ENCODE measurements at regions not wholly inside any gene's neighbourhood (a gene's known extent, or its start where the extent isn't known, plus 50 kb on each side); places are given as distances from the start of the nearest gene placed in this dataset.

DNA sequence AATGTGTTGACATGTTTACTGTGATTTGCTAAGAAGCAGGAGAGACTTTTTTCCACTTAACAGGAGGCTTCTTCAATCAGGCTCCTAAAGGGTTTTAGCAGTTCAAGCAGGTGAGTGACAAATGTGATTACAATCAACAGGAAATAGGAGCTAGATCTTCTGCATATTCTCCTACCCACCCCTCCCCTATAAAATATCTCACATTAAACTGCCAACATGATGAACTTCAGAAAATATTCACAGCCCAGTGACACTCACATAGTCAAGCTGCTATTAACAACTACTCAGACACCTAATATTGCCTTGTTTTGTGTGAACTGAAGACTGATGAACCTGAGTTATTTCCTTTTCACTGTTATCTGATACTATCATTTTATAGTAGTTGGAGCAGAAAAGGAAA, 55.9 kb upstream of the ANTXR2 start:
- H3K27ac ChIP-seq, result no peak overlapping the region
- no peak for TF ChIP-seq CTCF (IDR thresholded peaks at IDR 0.05)
- H3K4me2 ChIP-seq (ENCODE audit: low read length), result no peak overlapping the region

GRCh38 chr4:80127870-80128419, 54.9 kb upstream of the ANTXR2 start:
- no peak overlapping the region for H3K4me2 ChIP-seq (ENCODE audit: low read length)
- no peak overlapping the region for H3K9ac ChIP-seq
- TF ChIP-seq CTCF (IDR thresholded peaks at IDR 0.05), result no peak
- H3K4me1 ChIP-seq, result no peaks in the 10 kb centered on the region
- no peak overlapping the region for H2AFZ ChIP-seq
- H3K4me3 ChIP-seq (ENCODE audit: low read depth, low read length), result no peak overlapping the region
- no peaks in the 10 kb centered on the region for H3K9me3 ChIP-seq (ENCODE audit: control insufficient read depth, low read length)
- H3K27ac ChIP-seq, result no peak overlapping the region
- H3K27me3 ChIP-seq (ENCODE audit: control insufficient read depth, insufficient read depth, low read length), result no peaks in the 10 kb centered on the region
- no peaks in the 10 kb centered on the region for H3K79me2 ChIP-seq
- no peaks in the 10 kb centered on the region for H3K36me3 ChIP-seq (ENCODE audit: control insufficient read depth, insufficient read depth, low read length)

More for the DNA sequence above, 55.9 kb upstream of the ANTXR2 start:
- Histone ChIP-seq H3K9me3 (ENCODE audit: control insufficient read depth, low read length) (no peaks in the 10 kb centered on the region), H3K4me3 (ENCODE audit: low read depth, low read length) (no peak overlapping the region), H2AFZ (no peak overlapping the region), H3K27me3 (ENCODE audit: control insufficient read depth, insufficient read depth, low read length) (no peaks in the 10 kb centered on the region), H3K79me2 (no peaks in the 10 kb centered on the region), H3K4me1 (no peaks in the 10 kb centered on the region), H3K9ac (no peak overlapping the region), H3K36me3 (ENCODE audit: control insufficient read depth, insufficient read depth, low read length) (no peaks in the 10 kb centered on the region)

DNA sequence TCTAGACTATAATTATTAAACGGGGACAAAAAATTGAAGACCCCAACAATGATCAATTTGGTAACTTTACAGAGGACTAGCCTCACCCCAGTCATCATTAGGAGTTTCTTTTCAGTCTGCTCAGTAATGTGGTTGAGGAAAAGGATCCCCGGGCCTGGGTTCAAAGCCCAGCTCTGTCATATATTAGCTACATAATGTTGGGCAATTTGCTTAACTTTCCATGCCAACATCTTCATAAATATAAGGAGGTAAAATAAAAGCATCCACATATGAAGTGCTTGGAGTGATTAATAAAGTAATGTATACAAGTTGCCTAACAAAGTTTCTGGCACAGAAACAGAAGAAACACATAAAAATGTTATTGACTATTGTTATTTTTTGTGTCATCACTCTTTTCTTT, 53.4 kb upstream of the ANTXR2 start:
- no peak overlapping the region for H3K27ac ChIP-seq

GRCh38 chr4:80125252-80126177, 52.5 kb upstream of the ANTXR2 start:
- Histone ChIP-seq H3K9ac (no peak overlapping the region), H3K27me3 (ENCODE audit: control insufficient read depth, insufficient read depth, low read length) (no peaks in the 10 kb centered on the region), H3K27ac (no peak overlapping the region), H3K36me3 (ENCODE audit: control insufficient read depth, insufficient read depth, low read length) (no peaks in the 10 kb centered on the region), H3K4me2 (ENCODE audit: low read length) (no peak overlapping the region), H3K9me3 (ENCODE audit: control insufficient read depth, low read length) (no peaks in the 10 kb centered on the region), H3K4me3 (ENCODE audit: low read depth, low read length) (no peak overlapping the region), H3K4me1 (no peaks in the 10 kb centered on the region), H3K79me2 (no peaks in the 10 kb centered on the region), H2AFZ (no peak overlapping the region)
- peak; percentile 17 for TF ChIP-seq CTCF (IDR thresholded peaks at IDR 0.05)

More for the DNA sequence above, 53.4 kb upstream of the ANTXR2 start:
- Histone ChIP-seq H3K4me1 (no peaks in the 10 kb centered on the region), H3K9me3 (ENCODE audit: control insufficient read depth, low read length) (no peaks in the 10 kb centered on the region), H3K4me2 (ENCODE audit: low read length) (no peak overlapping the region), H3K27me3 (ENCODE audit: control insufficient read depth, insufficient read depth, low read length) (no peaks in the 10 kb centered on the region), H3K79me2 (no peaks in the 10 kb centered on the region), H3K9ac (no peak overlapping the region), H3K4me3 (ENCODE audit: low read depth, low read length) (no peak overlapping the region), H2AFZ (no peak overlapping the region), H3K36me3 (ENCODE audit: control insufficient read depth, insufficient read depth, low read length) (no peaks in the 10 kb centered on the region)
- no peak for TF ChIP-seq CTCF (IDR thresholded peaks at IDR 0.05)
